Spleen (tissue), 7 donors: ENCODE measurements at regions not wholly inside any gene's neighbourhood (a gene's known extent, or its start where the extent isn't known, plus 50 kb on each side); places are given as distances from the start of the nearest gene placed in this dataset.

ENCODE experiments used
- CTCF ChIP-seq, 11 experiments: fragments of 200-600 bp in 7 of 11; fragments of 450-650 bp in 4 of 11; sonication (generic) in 4 of 11; IDR thresholded peaks in 8 of 11; conservative IDR thresholded peaks in 3 of 11; 1 replicate in 7 of 11; 2 replicates in 4 of 11; pipeline versions ENCODE4 v1.4.0 to v1.8.0; 2016 to 2021; ENCODE audit warnings: antibody characterized with exemption in 11 of 11, inconsistent platforms in 4 of 11, mild to moderate bottlenecking in 1 of 11
- POLR2A ChIP-seq, 3 donors: fragments of 450-650 bp; IDR thresholded peaks; one replicate each; pipeline ENCODE4 v1.5.1; 2017; ENCODE audit warnings: antibody characterized with exemption in 3 of 3, mild to moderate bottlenecking in 1 of 3
- donor health status: DM: no; HTN: no; CAD: no; lungs with moderate emphysema.
- donor health status: DM: no; HTN: no; CAD: no.
- donor health status: DM: no; HTN: no; CAD: no.

- TF ChIP-seq CTCF (IDR thresholded peaks at IDR 0.05 in 8 of 11, conservative IDR thresholded peaks at IDR 0.05 in 3 of 11) (no peak), POLR2A (IDR thresholded peaks at IDR 0.05) (no peak)
Observed at GRCh38 chr6:25061289-25061936, 125.7 kb upstream of the RIPOR2 start.
